GM12878 (cell line): ENCODE measurements at regions not wholly inside any gene's neighbourhood (a gene's known extent, or its start where the extent isn't known, plus 50 kb on each side); places are given as distances from the start of the nearest gene placed in this dataset.
A peak's percentile ranks its signal among the peaks of the same experiment; 100 is the strongest.

Experiments used
- ATAC-seq: fragments of 200-7000 bp; cut with Tn5 transposase; 3 replicates; pipeline ENCODE4 v1.9.1; 2020; ENCODE audit warnings: mild to moderate bottlenecking, moderate library complexity
- BruUV-seq: library from RNA; stranded (reverse); fragments of 400-500 nt; replicated peaks from 2 replicates; lab custom pipeline; 2021; lab: Mats Ljungman, UMichigan
- CTCF ChIA-PET: fragments of 300-600 bp; sonication (Branson Sonifier 250); formaldehyde crosslinking; extraction: SDS; loops from one replicate; lab custom pipeline; 2021; ENCODE audit warnings: inconsistent platforms; lab: Yijun Ruan, JAX
- POLR2A ChIA-PET: fragments of 350-600 bp; formaldehyde crosslinking; extraction: SDS; loops from one replicate; lab custom pipeline; 2021; ENCODE audit warnings: inconsistent platforms; lab: Charles Lee
- RAD21 ChIA-PET: fragments of 300-600 bp; sonication (Branson Sonifier 250); formaldehyde crosslinking; loops from one replicate; lab custom pipeline; 2023; ENCODE audit warnings: antibody characterized with exemption; ENCODE audit not compliant: unreplicated experiment; lab: Charles Lee
- SMC1A ChIA-PET: fragments of 300-600 bp; sonication (Branson Sonifier 250); formaldehyde crosslinking; loops from one replicate; lab custom pipeline; 2023; ENCODE audit not compliant: unreplicated experiment, uncharacterized antibody; lab: Charles Lee
- DNase-seq: peaks from one replicate; pipeline ENCODE4 v3.0.0-alpha.2; 2011; ENCODE audit warnings: low read depth, low spot score
- FAIRE-seq: peaks from 3 replicates; lab custom pipeline; 2011; peaks lifted over from hg19 to GRCh38; lab: Jason Lieb, UNC
- H2AFZ ChIP-seq: 2 replicates; pipeline ENCODE4 v1.6.0; 2011; ENCODE audit warnings: low read depth, low read length, control low read depth; ENCODE audit not compliant: control insufficient read depth
- H3K27ac ChIP-seq: 2 replicates; pipeline ENCODE4 v1.5.1; 2011; ENCODE audit warnings: control low read depth; ENCODE audit not compliant: control insufficient read depth, insufficient read depth
- H3K27me3 ChIP-seq, 2 experiments: replicated peaks in 1 of 2; 2 replicates each; pipeline versions ENCODE4 v1.6.0 to v1.6.1; 2011; ENCODE audit warnings: low read length in 1 of 2; ENCODE audit not compliant: control insufficient read depth in 2 of 2, insufficient read depth in 2 of 2
- H3K36me3 ChIP-seq, 2 experiments: 2 replicates each; pipeline ENCODE4 v1.5.1; 2011; ENCODE audit warnings: low read length in 1 of 2; ENCODE audit not compliant: control insufficient read depth in 2 of 2, insufficient read depth in 2 of 2
- H3K4me1 ChIP-seq: 2 replicates; pipeline ENCODE4 v1.6.1; 2011; ENCODE audit warnings: mild to moderate bottlenecking, low read length, moderate library complexity, mixed read lengths; ENCODE audit not compliant: control insufficient read depth, insufficient read depth
- H3K4me2 ChIP-seq: 2 replicates; pipeline ENCODE4 v1.6.0; 2011; ENCODE audit warnings: control low read depth; ENCODE audit not compliant: control insufficient read depth, insufficient read depth
- H3K4me3 ChIP-seq: fragments of 200-600 bp; sonication (generic); 2 replicates; pipeline ENCODE4 v1.5.1; 2016
- H3K79me2 ChIP-seq: 2 replicates; pipeline ENCODE4 v1.6.0; 2011; ENCODE audit warnings: low read length; ENCODE audit not compliant: control insufficient read depth, insufficient read depth
- H3K9ac ChIP-seq: 2 replicates; pipeline ENCODE4 v1.8.0; 2011; ENCODE audit warnings: low read length, control low read depth, mixed read lengths; ENCODE audit not compliant: control insufficient read depth, insufficient read depth
- H3K9me3 ChIP-seq: replicated peaks from 3 replicates; pipeline ENCODE4 v1.5.1; 2011; ENCODE audit warnings: mild to moderate bottlenecking, low read length; ENCODE audit not compliant: control insufficient read depth, insufficient read depth
- H4K20me1 ChIP-seq: 2 replicates; pipeline ENCODE4 v1.6.0; 2011; ENCODE audit not compliant: control insufficient read depth, insufficient read depth
- HDAC6 ChIP-seq: fragments of 200-600 bp; sonication (generic); IDR thresholded peaks from one replicate; pipeline ENCODE4 v1.8.0; 2017; ENCODE audit warnings: antibody characterized with exemption; ENCODE audit not compliant: unreplicated experiment
- IKZF1 ChIP-seq: fragments of 450-650 bp; conservative IDR thresholded peaks from 2 replicates; pipeline ENCODE4 v1.6.1; 2017; ENCODE audit warnings: antibody characterized with exemption, mild to moderate bottlenecking
- MYC ChIP-seq: IDR thresholded peaks from 2 replicates; pipeline ENCODE4 v1.6.1; 2011; ENCODE audit warnings: mild to moderate bottlenecking, low read length, moderate library complexity, inconsistent platforms; ENCODE audit not compliant: insufficient read depth, insufficient replicate concordance, insufficient read length, severe bottlenecking
- POLR2AphosphoS5 ChIP-seq: IDR thresholded peaks from 2 replicates; pipeline ENCODE4 v1.6.1; 2011; ENCODE audit warnings: mild to moderate bottlenecking, low read length, inconsistent platforms
- SIX5 ChIP-seq: IDR thresholded peaks from 2 replicates; pipeline ENCODE4 v1.6.1; 2011; ENCODE audit warnings: mild to moderate bottlenecking, low read depth, low read length, moderate library complexity; ENCODE audit not compliant: severe bottlenecking
- SRF ChIP-seq, 2 experiments: IDR thresholded peaks; 2 replicates each; pipeline ENCODE4 v1.6.1; 2011; ENCODE audit warnings: low read depth in 2 of 2, low read length in 2 of 2, mild to moderate bottlenecking in 1 of 2, moderate library complexity in 1 of 2
- STAT3 ChIP-seq: IDR thresholded peaks from 2 replicates; pipeline ENCODE4 v1.6.1; 2011; ENCODE audit warnings: low read depth, low read length, improper control_type of control experiment
- TBL1XR1 ChIP-seq: IDR thresholded peaks from 2 replicates; pipeline ENCODE4 v1.6.1; 2012; ENCODE audit warnings: low read depth, low read length, improper control_type of control experiment
- YBX1 ChIP-seq: fragments of 450-650 bp; IDR thresholded peaks from 2 replicates; pipeline ENCODE4 v1.6.1; 2016; ENCODE audit warnings: antibody characterized with exemption
- WGBS: methylation state at CpG from one replicate; pipeline ENCODE4 v1.1.6; 2016; ENCODE audit warnings: low lambda C conversion rate; ENCODE audit not compliant: insufficient replicate concordance, insufficient coverage; ENCODE audit errors: missing lambda C conversion rate; 5-methylcytosine and 5-hydroxymethylcytosine counted together
- in situ Hi-C: fragments of 300-500 bp; cut with MboI; formaldehyde crosslinking; loops from 9 replicates; pipeline ENCODE4 v1.14.3; 2018; ENCODE audit warnings: mixed read lengths
- intact Hi-C: fragments of 100-400 bp; cut with micrococcal nuclease; formaldehyde crosslinking; loops from one replicate; pipeline ENCODE4 v1.14.2; 2022; ENCODE audit not compliant: unreplicated experiment
- TF ChIP-seq, protein P1 (sequence below): IDR thresholded peaks from 2 replicates; pipeline ENCODE4 v1.6.1; 2011; ENCODE audit warnings: low read depth, mild to moderate bottlenecking, low read length, moderate library complexity, borderline replicate concordance; ENCODE audit errors: extremely low read depth

DNA sequence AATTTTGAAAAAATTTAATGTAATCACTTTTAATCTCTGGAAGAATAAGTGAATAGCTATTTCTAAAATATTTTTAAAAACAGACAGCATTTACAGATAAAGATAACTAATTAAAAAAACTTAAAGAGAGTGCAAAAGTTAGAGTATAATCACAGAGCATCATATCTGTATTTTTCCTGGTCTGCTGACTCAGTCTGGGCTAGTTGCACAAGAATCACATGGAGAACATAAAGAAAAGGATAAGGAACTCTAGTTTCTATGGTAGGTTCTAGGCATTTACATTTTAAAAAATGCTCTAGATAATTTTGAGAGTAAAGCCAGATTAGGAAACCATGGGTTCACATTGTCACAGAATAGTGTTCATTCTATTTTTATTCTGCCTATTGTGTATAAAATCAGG is 347.4 kb downstream of the PSAT1 start (continued):
- TF ChIP-seq, protein P1, sequence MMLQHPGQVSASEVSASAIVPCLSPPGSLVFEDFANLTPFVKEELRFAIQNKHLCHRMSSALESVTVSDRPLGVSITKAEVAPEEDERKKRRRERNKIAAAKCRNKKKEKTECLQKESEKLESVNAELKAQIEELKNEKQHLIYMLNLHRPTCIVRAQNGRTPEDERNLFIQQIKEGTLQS = no peak
- TF ChIP-seq IKZF1 (no peak), SIX5 (no peak), POLR2AphosphoS5 (no peak), MYC (no peak)
- TF ChIP-seq, all 136 proteins: peak for 0

DNA sequence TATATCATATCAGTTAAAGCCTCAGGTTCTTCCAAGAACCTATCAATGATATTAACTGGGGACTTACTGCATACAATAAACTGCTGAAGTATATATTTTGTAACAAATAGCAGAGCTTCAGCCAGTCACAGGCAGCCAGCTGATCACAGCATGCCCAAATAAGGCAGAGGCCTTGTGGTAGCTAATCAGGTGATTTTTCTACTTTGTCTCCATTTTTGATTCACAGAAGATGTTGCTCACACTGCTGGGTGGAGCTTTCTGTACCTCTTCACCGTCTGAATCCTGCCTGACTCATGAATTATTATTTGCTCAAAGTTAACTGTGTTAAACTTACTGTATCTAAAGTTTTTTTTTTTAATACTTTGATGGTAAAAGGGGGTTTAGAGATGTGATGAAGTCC is 357.4 kb downstream of the PSAT1 start:
- FAIRE-seq (no peak), ATAC-seq (no peak), DNase-seq (no peak)
- H3K36me3 ChIP-seq = no peaks in the 10 kb centered on the region
- H3K9me3 ChIP-seq = no peaks in the 10 kb centered on the region
- no peak overlapping the region for H3K4me2 ChIP-seq
- ChIA-PET CTCF (no interaction called here), SMC1A (no interaction called here), POLR2A (no interaction called here), RAD21 (no interaction called here)
- no peak overlapping the region for H3K9ac ChIP-seq
- no peaks in the 10 kb centered on the region for H3K79me2 ChIP-seq
- no peak for TF ChIP-seq YBX1
- no peak for TF ChIP-seq STAT3
- TF ChIP-seq HDAC6 = no peak
- TF ChIP-seq SRF (IDR thresholded peaks at IDR 0.05; ENCODE audit: low read depth in 2 of 2, low read length in 2 of 2) = 0 out of 4 replicates have a peak, but pooled peaks of 1 of the 2 experiments have one; percentile 7
- no peak for TF ChIP-seq TBL1XR1
- H3K27me3 ChIP-seq = no peaks in the 10 kb centered on the region
- in situ Hi-C loops (no loop called here), intact Hi-C loops (no loop called here)
- H3K4me3 ChIP-seq = no peak overlapping the region
- 23% methylated on average over 1 of the region's 1 CpG for WGBS
- no peaks in the 10 kb centered on the region for H4K20me1 ChIP-seq
- no peaks in the 10 kb centered on the region for H3K4me1 ChIP-seq
- H3K27ac ChIP-seq = no peak overlapping the region
- no peak overlapping the region for H2AFZ ChIP-seq
- BruUV-seq = no TSS peak
